Nephron (organoid): ENCODE measurements at regions not wholly inside any gene's neighbourhood (a gene's known extent, or its start where the extent isn't known, plus 50 kb on each side); places are given as distances from the start of the nearest gene placed in this dataset.

Experiments
- H3K27ac Mint-ChIP-seq, 3 experiments: 2 replicates each; pipeline ENCODE4 v1.8.0; 2020; ENCODE audit warnings: mixed read lengths in 3 of 3, mild to moderate bottlenecking in 2 of 3, moderate library complexity in 1 of 3
- H3K27me3 Mint-ChIP-seq: 2 replicates; pipeline ENCODE4 v1.8.0; 2021; ENCODE audit warnings: low read depth, mild to moderate bottlenecking, moderate library complexity, mixed read lengths
- H3K36me3 Mint-ChIP-seq: 2 replicates; pipeline ENCODE4 v1.8.0; 2020; ENCODE audit warnings: low read depth, mixed read lengths
- H3K4me1 Mint-ChIP-seq: 2 replicates; pipeline ENCODE4 v1.8.0; 2020; ENCODE audit warnings: mixed read lengths
- H3K4me3 Mint-ChIP-seq, 3 experiments: 2 replicates each; pipeline ENCODE4 v1.8.0; 2020; ENCODE audit warnings: mild to moderate bottlenecking in 3 of 3, mixed read lengths in 3 of 3, moderate library complexity in 2 of 3
- H3K9me3 Mint-ChIP-seq: 2 replicates; pipeline ENCODE4 v1.8.0; 2020; ENCODE audit warnings: mixed read lengths
- CTCF ChIP-seq, 3 experiments: fragments of 200-600 bp; sonication (generic); IDR thresholded peaks; one replicate each; pipeline ENCODE4 v1.5.0; 2021; ENCODE audit warnings: antibody characterized with exemption in 3 of 3; ENCODE audit not compliant: unreplicated experiment in 3 of 3

GRCh38 chr13:34879851-34880250 lies 62.2 kb upstream of the NBEA start:
- H3K4me1 Mint-ChIP-seq, result peaks cover 23% of the 10 kb centered on the region
- TF ChIP-seq CTCF (IDR thresholded peaks at IDR 0.05; ENCODE audit: unreplicated experiment in 3 of 3), result no peak
- H3K4me3 Mint-ChIP-seq, result no peak overlapping the region
- H3K36me3 Mint-ChIP-seq, result no peaks in the 10 kb centered on the region
- no peaks in the 10 kb centered on the region for H3K27me3 Mint-ChIP-seq
- no peak overlapping the region for H3K27ac Mint-ChIP-seq
- H3K9me3 Mint-ChIP-seq, result no peaks in the 10 kb centered on the region

- peaks cover 33% of the 10 kb centered on the region for H3K4me1 Mint-ChIP-seq
- H3K4me3 Mint-ChIP-seq, result no peak overlapping the region
- no peaks in the 10 kb centered on the region for H3K27me3 Mint-ChIP-seq
- H3K36me3 Mint-ChIP-seq, result no peaks in the 10 kb centered on the region
- no peaks in the 10 kb centered on the region for H3K9me3 Mint-ChIP-seq
- no peak for TF ChIP-seq CTCF (IDR thresholded peaks at IDR 0.05; ENCODE audit: unreplicated experiment in 3 of 3)
- peak overlapping the region in 1 of 3 experiments; percentile 23 for H3K27ac Mint-ChIP-seq
Measured at GRCh38 chr13:34881494-34881893, 60.6 kb upstream of the NBEA start.

- peaks cover 37% of the 10 kb centered on the region for H3K4me1 Mint-ChIP-seq
- no peak for TF ChIP-seq CTCF (IDR thresholded peaks at IDR 0.05; ENCODE audit: unreplicated experiment in 3 of 3)
- H3K4me3 Mint-ChIP-seq, result peak overlapping the region in 1 of 3 experiments; percentile 49
- H3K27me3 Mint-ChIP-seq, result no peaks in the 10 kb centered on the region
- H3K9me3 Mint-ChIP-seq, result no peaks in the 10 kb centered on the region
- H3K36me3 Mint-ChIP-seq, result no peaks in the 10 kb centered on the region
- H3K27ac Mint-ChIP-seq, result peak overlapping the region; percentile 27 to 88 (median 82)
Measured at GRCh38 chr13:34883396-34883795, 58.7 kb upstream of the NBEA start.

- H3K4me3 Mint-ChIP-seq, result peak overlapping the region in 1 of 3 experiments; percentile 19
- no peak for TF ChIP-seq CTCF (IDR thresholded peaks at IDR 0.05; ENCODE audit: unreplicated experiment in 3 of 3)
- no peaks in the 10 kb centered on the region for H3K27me3 Mint-ChIP-seq
- peaks cover 37% of the 10 kb centered on the region for H3K4me1 Mint-ChIP-seq
- peak overlapping the region in 2 of 3 experiments; percentile 82 to 94 for H3K27ac Mint-ChIP-seq
- H3K36me3 Mint-ChIP-seq, result no peaks in the 10 kb centered on the region
- H3K9me3 Mint-ChIP-seq, result no peaks in the 10 kb centered on the region
Measured at GRCh38 chr13:34884366-34884765, 57.7 kb upstream of the NBEA start.

- Mint-ChIP-seq H3K9me3 (no peaks in the 10 kb centered on the region), H3K4me1 (peaks cover 37% of the 10 kb centered on the region), H3K27me3 (no peaks in the 10 kb centered on the region), H3K36me3 (no peaks in the 10 kb centered on the region), H3K27ac (peak overlapping the region; percentile 12 to 91 (median 83)), H3K4me3 (no peak overlapping the region)
- TF ChIP-seq CTCF (IDR thresholded peaks at IDR 0.05; ENCODE audit: unreplicated experiment in 3 of 3), result no peak
Measured at GRCh38 chr13:34886121-34886875, 55.8 kb upstream of the NBEA start.

- Mint-ChIP-seq H3K27ac (peak overlapping the region; percentile 12 to 91 (median 83)), H3K4me1 (peaks cover 37% of the 10 kb centered on the region), H3K27me3 (no peaks in the 10 kb centered on the region), H3K9me3 (no peaks in the 10 kb centered on the region), H3K4me3 (no peak overlapping the region), H3K36me3 (no peaks in the 10 kb centered on the region)
- TF ChIP-seq CTCF (IDR thresholded peaks at IDR 0.05; ENCODE audit: unreplicated experiment in 3 of 3), result no peak
Measured at GRCh38 chr13:34886987-34887386, 55.1 kb upstream of the NBEA start.
